ENCODE measurements at regions not wholly inside any gene's neighbourhood (a gene's known extent, or its start where the extent isn't known, plus 50 kb on each side); places are given as distances from the start of the nearest gene placed in this dataset.

GRCh38 chr1:30461640-30462039, 261.7 kb downstream of the MATN1 start:
- TF ChIP-seq GATA2 (IDR thresholded peaks at IDR 0.05; ENCODE audit: low read depth, low read length) (no peak), GATA3 (IDR thresholded peaks at IDR 0.05; ENCODE audit: low read depth, low read length) (no peak)

Data from SH-SY5Y (cell line).